Neural cell (in vitro differentiated cells): ENCODE measurements at regions not wholly inside any gene's neighbourhood (a gene's known extent, or its start where the extent isn't known, plus 50 kb on each side); places are given as distances from the start of the nearest gene placed in this dataset.

Source experiments
- H2AFZ ChIP-seq: fragments of 200-600, 300-800 bp; sonication (generic), shearing (Covaris generic); 2 replicates; pipeline ENCODE4 v1.6.0; 2014; ENCODE audit warnings: low read depth, mild to moderate bottlenecking, antibody characterized with exemption, low read length, moderate library complexity
- H3F3A ChIP-seq: fragments of 200-600 bp; shearing (Covaris generic); 2 replicates; pipeline ENCODE4 v1.6.1; 2016; ENCODE audit warnings: mild to moderate bottlenecking, moderate library complexity, mixed read lengths, antibody characterized with exemption, low read length; ENCODE audit not compliant: insufficient read depth, poor library complexity, severe bottlenecking
- H3K27ac ChIP-seq: fragments of 200-600, 300-800 bp; sonication (generic), shearing (Covaris generic); 2 replicates; pipeline ENCODE4 v1.5.1; 2014; ENCODE audit warnings: mild to moderate bottlenecking, low read length, moderate library complexity
- H3K27me3 ChIP-seq: fragments of 300-800, 200-600 bp; sonication (generic), shearing (Covaris generic); 2 replicates; pipeline ENCODE4 v1.6.0; 2014; ENCODE audit warnings: mild to moderate bottlenecking, low read depth, low read length, moderate library complexity; ENCODE audit not compliant: insufficient read depth
- H3K36me3 ChIP-seq: fragments of 300-800, 200-600 bp; sonication (generic), shearing (Covaris generic); 2 replicates; pipeline ENCODE4 v1.5.1; 2014; ENCODE audit warnings: mild to moderate bottlenecking, antibody characterized with exemption, low read length, moderate library complexity; ENCODE audit not compliant: insufficient read depth
- H3K4me2 ChIP-seq: fragments of 300-800, 200-600 bp; sonication (generic), shearing (Covaris generic); 2 replicates; pipeline ENCODE4 v1.6.0; 2014; ENCODE audit warnings: mild to moderate bottlenecking, low read length
- H3K4me3 ChIP-seq: fragments of 300-800, 200-600 bp; sonication (generic), shearing (Covaris generic); 2 replicates; pipeline ENCODE4 v1.5.1; 2014; ENCODE audit warnings: mild to moderate bottlenecking, low read length, moderate library complexity
- H3K79me2 ChIP-seq: fragments of 200-600 bp; shearing (Covaris generic); replicated peaks from 2 replicates; pipeline ENCODE4 v1.6.0; 2014; ENCODE audit warnings: mild to moderate bottlenecking, low read length, moderate library complexity; ENCODE audit not compliant: insufficient read depth
- H3K9ac ChIP-seq: fragments of 300-800, 200-600 bp; sonication (generic), shearing (Covaris generic); 2 replicates; pipeline ENCODE4 v1.6.1; 2016; ENCODE audit warnings: mild to moderate bottlenecking, low read length, mixed read lengths
- H3K9me2 ChIP-seq: fragments of 200-600 bp; shearing (Covaris generic); 2 replicates; pipeline ENCODE4 v1.6.1; 2016; ENCODE audit warnings: mild to moderate bottlenecking, low read length, mixed read lengths; ENCODE audit not compliant: insufficient read depth
- H3K9me3 ChIP-seq: fragments of 200-600, 300-800 bp; sonication (generic), shearing (Covaris generic); 2 replicates; pipeline ENCODE4 v1.6.1; 2016; ENCODE audit warnings: mild to moderate bottlenecking, mixed run types, low read length, moderate library complexity, mixed read lengths
- H4K20me1 ChIP-seq: fragments of 200-600 bp; shearing (Covaris generic); 2 replicates; pipeline ENCODE4 v1.6.1; 2016; ENCODE audit warnings: mild to moderate bottlenecking, mixed run types; ENCODE audit not compliant: insufficient read depth
- CTCF ChIP-seq: fragments of 450-650 bp; IDR thresholded peaks from 2 replicates; pipeline ENCODE4 v1.5.1; 2014; ENCODE audit warnings: antibody characterized with exemption, mild to moderate bottlenecking, moderate library complexity; ENCODE audit not compliant: poor library complexity, severe bottlenecking
- EP300 ChIP-seq: fragments of 450-650 bp; conservative IDR thresholded peaks from 2 replicates; pipeline ENCODE4 v1.6.1; 2014; ENCODE audit warnings: antibody characterized with exemption, mild to moderate bottlenecking, moderate library complexity; ENCODE audit not compliant: poor library complexity, severe bottlenecking
- EZH2 ChIP-seq: fragments of 200-600, 300-800 bp; shearing (Covaris generic), sonication (generic); IDR thresholded peaks from 2 replicates; pipeline ENCODE4 v1.6.1; 2014; ENCODE audit warnings: antibody characterized with exemption, low read length, borderline replicate concordance, mild to moderate bottlenecking; ENCODE audit not compliant: insufficient read depth, poor library complexity, severe bottlenecking
- MXI1 ChIP-seq: fragments of 450-650 bp; conservative IDR thresholded peaks from 2 replicates; pipeline ENCODE4 v1.6.1; 2014; ENCODE audit warnings: antibody characterized with exemption, mild to moderate bottlenecking; ENCODE audit not compliant: poor library complexity, severe bottlenecking
- POLR2AphosphoS5 ChIP-seq: IDR thresholded peaks from 2 replicates; pipeline ENCODE4 v1.6.1; 2012
- RAD21 ChIP-seq: fragments of 450-650 bp; conservative IDR thresholded peaks from 2 replicates; pipeline ENCODE4 v1.6.1; 2014; ENCODE audit warnings: antibody characterized with exemption, mild to moderate bottlenecking, moderate library complexity
- REST ChIP-seq: IDR thresholded peaks from 2 replicates; pipeline ENCODE4 v1.6.1; 2012; ENCODE audit warnings: borderline replicate concordance
- SMC3 ChIP-seq: fragments of 450-650 bp; conservative IDR thresholded peaks from 2 replicates; pipeline ENCODE4 v1.6.1; 2014; ENCODE audit warnings: antibody characterized with exemption, mild to moderate bottlenecking, moderate library complexity; ENCODE audit not compliant: poor library complexity
- TAF1 ChIP-seq: IDR thresholded peaks from 2 replicates; pipeline ENCODE4 v1.6.1; 2012; ENCODE audit warnings: low read depth

GRCh38 chr6:20319520-20320357 is 81.9 kb upstream of the E2F3 start:
- Histone ChIP-seq H3K79me2 (no peaks in the 10 kb centered on the region), H3K9me3 (no peaks in the 10 kb centered on the region), H3K36me3 (no peaks in the 10 kb centered on the region), H4K20me1 (no peaks in the 10 kb centered on the region), H3F3A (no peaks in the 10 kb centered on the region), H3K27ac (no peak overlapping the region), H3K4me2 (no peak overlapping the region), H2AFZ (no peak overlapping the region), H3K27me3 (no peaks in the 10 kb centered on the region), H3K9me2 (no peaks in the 10 kb centered on the region), H3K9ac (no peak overlapping the region), H3K4me3 (no peak overlapping the region)
- TF ChIP-seq MXI1: no peak
- no peak for TF ChIP-seq SMC3
- no peak for TF ChIP-seq EP300

- H2AFZ ChIP-seq: no peak overlapping the region
- no peak overlapping the region for H3K27ac ChIP-seq
- TF ChIP-seq SMC3: no peak
- TF ChIP-seq TAF1: no peak
- no peak for TF ChIP-seq RAD21
- TF ChIP-seq EZH2: no peak
- no peak for TF ChIP-seq REST
- no peak for TF ChIP-seq CTCF
- TF ChIP-seq MXI1: no peak
- no peak for TF ChIP-seq POLR2AphosphoS5
- no peak for TF ChIP-seq EP300
- H3K9me2 ChIP-seq: no peaks in the 10 kb centered on the region
- no peaks in the 10 kb centered on the region for H3K36me3 ChIP-seq
- H4K20me1 ChIP-seq: no peaks in the 10 kb centered on the region
- H3K4me2 ChIP-seq: no peak overlapping the region
- no peak overlapping the region for H3K9ac ChIP-seq
- no peak overlapping the region for H3K4me3 ChIP-seq
- no peaks in the 10 kb centered on the region for H3K27me3 ChIP-seq
- H3F3A ChIP-seq: no peaks in the 10 kb centered on the region
- H3K9me3 ChIP-seq: no peaks in the 10 kb centered on the region
- H3K79me2 ChIP-seq: no peaks in the 10 kb centered on the region
Observed at GRCh38 chr6:20325641-20326421, 75.8 kb upstream of the E2F3 start.
